NCI-H1105 treated with DMSO at 0.1 percent for 48 hours (cell line): ENCODE measurements at regions not wholly inside any gene's neighbourhood (a gene's known extent, or its start where the extent isn't known, plus 50 kb on each side); places are given as distances from the start of the nearest gene placed in this dataset.
A peak's percentile ranks its signal among the peaks of the same experiment; 100 is the strongest.
"Not testable (repeated sequence)": the region's sequence is repeated elsewhere in the genome, so short reads cannot be mapped to it uniquely, and the experiment has no call there.

Experiments used
- DNase-seq: peaks from one replicate; lab custom pipeline; 2025; lab: John Stamatoyannopoulos, UW

DNA sequence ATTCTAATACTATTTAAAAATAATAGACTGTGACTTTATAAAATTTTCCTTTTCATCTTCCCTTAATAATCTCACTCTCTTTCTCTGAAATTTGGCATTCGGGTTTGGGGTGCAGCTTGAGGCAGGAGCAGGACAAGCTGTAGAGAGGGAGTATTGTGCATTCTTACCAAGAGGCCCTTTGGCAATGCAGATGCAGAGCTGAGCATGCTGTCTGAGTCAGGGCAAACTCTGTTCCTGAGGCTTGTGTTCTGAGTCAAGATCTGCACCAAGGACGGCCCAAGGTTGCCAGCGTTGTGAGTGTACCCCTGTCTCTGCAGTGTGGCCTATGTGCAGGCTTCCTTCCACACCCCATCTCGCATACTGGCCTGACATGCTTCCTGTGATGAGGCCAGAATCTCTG lies 343.8 kb upstream of the FRG2C start:
- DNase-seq, result no peak

DNA sequence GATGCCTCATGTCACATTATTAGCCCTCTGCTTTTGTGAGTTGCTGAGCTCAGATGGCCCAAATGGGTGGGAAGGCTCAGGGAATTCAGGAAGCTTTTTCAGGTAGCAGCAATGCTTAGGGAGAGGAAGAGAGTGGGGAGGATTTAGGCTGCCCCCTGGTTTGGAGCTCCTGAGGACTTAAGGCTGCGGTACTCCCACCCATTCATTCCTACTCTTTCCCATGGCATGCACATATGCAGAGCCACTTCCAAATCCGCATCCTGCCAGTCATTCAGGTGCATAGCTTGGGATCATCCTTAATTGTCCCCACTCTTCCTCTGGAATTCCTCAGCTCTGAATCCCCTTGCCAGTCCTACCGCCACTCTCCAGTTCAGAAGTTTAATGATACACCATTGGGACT lies 343.1 kb upstream of the FRG2C start:
- no peak for DNase-seq

DNA sequence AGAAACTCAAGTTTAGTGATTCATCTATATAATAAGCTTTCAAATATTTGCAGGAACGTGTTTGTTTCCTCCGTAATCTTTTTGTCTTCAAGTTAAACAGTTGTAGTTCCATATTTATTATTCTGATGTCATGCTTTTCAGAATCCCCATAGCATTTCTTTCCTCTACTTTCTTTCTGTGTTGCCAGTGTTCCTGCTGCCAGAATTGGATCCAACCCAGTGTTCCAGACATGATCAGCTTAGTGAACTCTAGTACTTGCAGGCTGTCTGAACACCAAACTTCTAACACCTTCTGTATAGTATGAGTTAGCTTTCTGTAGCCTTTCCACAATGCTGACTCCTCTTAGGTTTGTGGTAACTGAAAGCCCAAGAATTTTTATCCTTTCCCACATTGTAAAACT lies 340.2 kb upstream of the FRG2C start:
- not testable (repeated sequence) for DNase-seq

DNA sequence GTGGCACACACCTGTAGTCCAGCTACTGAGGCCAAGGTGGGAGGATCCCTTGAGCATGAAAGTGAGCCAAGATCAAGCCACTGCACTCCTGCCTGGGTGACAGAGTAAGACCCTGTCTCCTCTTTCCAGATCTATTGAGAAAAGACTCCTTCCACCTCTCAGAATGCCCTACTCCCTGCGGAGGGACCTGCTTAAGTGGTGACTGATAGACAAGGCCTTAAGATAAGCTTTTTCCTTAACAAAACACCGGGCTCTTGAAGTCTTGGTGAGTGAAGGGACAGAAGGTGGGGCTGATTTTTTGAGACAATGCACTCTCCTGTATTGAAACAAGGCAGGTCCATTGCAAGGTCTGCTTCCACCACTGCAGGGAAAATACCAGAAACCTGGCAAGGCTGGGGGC lies 338.4 kb upstream of the FRG2C start:
- no peak for DNase-seq

DNA sequence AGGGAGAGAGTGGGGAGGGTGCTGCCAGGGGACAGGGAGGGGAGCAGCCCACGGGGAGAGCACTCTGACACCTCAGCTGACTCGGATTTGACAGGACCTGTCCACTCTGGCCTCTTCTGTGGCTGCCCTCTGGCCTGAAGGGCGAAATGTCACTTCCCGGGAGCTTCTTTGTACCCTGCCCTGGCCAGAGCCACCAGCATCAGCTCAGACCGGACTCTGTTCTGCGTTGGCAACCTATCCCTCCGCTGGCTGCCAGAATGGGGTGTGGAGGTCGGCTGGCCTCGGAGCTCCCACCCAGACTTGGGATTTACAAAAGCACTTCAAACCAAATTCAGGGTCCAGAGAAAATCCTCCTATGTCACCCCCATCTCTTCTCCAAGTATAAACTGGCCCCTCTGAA lies 336.7 kb upstream of the FRG2C start:
- no peak for DNase-seq

DNA sequence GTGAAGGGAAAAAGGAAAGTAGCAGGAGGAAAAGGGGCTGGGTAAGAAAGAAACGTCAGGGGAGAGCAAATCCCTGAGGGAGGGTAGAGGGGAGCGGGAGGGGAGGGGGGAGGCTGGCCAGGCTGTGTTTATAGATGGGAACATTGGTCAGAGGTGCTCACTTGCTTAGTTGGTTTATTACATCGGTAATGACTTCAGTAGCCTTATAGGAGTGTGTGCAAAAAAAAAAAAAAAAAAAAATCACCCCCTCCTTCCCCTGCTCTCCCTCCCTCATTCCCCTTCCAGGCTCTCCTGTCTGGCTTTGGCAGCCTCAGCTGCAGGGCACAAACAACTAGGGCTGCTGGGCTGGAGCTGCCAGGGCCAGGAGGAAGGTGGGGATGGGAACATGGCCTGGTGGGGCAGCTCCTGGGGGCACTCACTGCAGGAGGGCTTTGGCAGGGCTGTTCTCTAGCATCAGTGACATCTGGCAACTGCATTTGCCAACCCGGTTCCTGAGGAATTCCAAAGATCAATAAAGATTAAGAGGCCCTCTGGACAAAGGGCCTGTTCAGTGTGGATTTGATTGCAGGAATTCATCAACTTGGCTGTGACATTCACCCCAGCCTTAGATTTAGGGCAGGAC lies 334.5 kb upstream of the FRG2C start:
- no peak for DNase-seq

DNA sequence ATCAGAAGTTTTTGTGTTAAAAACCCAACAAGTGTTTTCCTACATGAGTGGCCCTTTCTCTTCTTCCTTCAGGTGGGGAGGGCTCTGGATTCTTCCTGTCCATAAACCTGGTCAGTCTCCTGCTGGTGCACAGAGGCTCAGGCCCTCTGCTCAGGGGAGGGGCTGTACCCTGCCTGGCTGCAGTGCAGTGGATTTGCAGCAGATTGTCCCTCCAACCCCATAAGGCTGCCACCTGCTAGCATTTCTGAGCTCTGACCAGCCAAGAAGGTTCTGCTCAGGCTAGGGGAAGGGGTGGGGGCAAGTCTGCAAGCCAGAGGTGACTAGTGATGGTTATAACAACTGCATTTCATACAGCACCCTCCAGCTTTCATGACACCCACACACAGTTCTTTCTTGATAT lies 333.7 kb upstream of the FRG2C start:
- DNase-seq, result not testable (repeated sequence)

DNA sequence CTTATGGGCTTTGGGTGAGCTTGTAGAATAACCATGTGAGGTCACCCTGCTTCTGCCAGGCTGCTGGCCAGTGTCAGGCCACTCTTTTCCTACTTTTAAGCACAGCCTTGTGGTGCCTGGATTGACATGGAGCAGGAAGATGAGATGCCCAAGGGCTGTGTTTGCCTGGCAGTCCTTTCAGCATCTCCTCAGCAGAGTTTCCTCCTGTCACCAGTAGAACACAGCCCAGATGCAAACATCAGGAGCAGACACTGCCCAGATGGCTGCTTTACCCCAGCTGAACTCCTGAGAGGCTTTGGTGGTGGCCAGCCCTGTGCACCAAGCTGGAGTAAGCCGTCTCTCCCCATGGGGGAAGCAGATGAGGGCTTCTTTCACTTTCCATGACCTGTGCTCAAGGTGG lies 332.0 kb upstream of the FRG2C start:
- DNase-seq, result not testable (repeated sequence)

DNA sequence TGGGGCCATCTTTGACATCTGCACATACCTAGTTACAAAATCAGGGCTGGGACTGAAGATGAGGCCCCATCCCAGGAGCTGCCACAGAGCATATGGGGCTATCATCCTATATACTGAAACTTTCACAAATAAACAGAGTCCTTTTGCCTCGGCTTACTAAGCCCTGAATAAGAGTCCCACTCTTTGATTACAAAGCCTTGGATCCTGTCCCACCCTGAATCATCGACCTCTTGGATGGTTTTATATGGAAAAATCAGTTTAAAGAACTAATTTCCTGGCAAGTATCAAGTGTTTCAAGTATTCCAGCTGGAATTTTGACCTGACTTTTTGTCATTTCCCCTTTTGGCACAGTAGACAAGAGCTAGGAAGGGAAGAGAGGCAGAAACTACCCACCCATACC lies 331.3 kb upstream of the FRG2C start:
- DNase-seq, result no peak

DNA sequence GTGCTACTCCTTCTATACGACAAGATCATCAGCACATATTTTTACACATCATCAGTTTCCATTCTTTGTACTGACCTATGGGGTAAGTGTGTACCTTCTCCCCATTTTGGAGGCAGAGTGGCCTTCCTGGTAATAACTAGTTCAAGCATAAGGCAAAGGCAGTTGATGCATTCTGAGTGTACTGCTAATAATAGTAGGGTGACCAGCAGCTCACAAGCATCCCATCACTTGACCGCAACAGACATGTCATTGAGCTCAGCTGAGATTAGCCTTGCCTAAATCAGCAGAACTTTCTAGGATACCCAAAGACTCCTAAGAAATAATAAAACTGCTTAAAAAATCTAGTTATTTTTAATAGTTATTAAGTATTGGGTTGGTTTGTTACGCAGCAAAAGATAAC lies 329.8 kb upstream of the FRG2C start:
- no peak for DNase-seq

DNA sequence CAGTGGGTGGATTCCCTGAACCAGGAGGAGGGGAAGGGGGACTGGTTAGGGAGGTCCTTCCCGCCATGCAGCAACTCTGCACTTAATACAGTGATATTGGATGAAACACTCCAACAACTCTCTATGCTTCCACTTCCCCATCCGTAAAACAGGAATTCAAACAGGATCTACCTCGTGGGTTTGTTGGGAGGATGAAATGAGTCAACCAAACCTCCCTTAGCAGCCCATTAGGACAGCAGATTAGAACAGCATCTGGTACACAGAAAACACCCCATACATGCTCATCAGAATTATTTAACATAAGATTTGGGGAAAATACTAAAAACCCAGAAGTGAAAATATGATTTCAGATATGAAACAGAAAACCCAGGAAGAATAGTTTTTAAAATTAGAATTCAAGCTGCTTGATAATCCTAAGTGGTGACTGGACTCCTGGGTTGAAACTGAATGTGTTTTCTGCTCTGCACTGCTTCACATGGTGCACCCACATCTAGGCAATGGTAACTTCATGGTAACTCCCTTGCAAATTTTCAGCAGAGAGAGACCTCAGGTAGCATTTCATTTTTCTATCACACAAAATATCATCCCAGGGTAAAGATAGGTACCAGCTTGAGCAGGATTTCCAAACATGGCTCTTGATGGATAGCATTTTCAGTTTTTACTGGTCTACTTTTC lies 326.8 kb upstream of the FRG2C start:
- DNase-seq, result no peak

DNA sequence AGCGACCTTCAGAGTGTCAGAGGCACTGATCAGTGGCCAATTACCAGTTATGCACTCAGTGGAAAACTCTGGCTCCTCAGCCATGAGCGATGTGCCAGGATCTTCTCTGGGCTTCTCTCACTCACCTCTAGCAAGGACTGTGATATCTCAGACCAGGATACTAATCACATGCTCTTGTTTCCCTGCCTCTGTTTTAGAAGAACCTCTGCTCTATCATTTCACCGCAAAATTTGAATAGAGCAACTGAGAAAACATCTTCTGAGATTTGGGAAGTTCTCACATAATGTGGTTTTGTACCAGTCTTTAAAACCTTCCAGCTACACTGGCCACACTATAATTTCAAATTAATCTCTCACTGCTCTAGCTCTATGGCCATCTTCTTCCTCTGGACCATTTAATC lies 325.8 kb upstream of the FRG2C start:
- DNase-seq, result no peak

DNA sequence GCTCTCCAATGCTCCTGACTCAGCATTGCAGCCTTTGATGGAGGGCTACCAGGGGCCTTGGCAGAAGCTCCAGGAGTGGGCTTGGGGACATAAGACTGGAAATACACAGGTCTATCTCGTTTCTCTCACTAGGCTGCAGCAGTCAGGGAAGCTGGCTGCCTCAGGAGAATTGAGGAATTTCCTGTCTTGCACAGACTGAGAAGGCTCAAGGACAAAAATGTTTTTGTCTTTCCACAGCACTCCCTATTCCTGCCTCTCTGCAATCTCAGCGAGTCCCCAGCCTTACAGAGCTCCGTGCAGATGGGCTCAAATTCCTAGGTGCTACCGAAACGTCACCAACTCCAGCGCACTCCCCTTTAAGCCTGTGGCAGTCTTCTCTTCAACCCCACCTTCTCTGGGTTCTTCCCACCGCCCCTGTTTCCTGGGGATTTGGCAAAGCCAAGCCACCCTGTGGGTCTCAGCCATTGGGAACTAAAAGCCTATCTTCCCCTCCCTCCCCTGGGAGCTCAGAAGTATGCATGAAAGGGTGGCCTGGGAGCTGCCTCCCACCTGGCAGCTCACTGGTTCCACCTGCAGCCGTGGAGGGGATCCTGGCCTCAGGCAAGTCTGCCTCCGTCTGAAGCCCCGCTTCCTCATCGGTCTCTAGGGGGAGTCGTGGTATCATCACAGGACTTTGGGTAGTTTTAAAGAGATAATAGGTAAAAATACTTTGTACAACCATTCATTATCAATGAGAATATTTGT lies 322.6 kb upstream of the FRG2C start:
- DNase-seq, result no peak

DNA sequence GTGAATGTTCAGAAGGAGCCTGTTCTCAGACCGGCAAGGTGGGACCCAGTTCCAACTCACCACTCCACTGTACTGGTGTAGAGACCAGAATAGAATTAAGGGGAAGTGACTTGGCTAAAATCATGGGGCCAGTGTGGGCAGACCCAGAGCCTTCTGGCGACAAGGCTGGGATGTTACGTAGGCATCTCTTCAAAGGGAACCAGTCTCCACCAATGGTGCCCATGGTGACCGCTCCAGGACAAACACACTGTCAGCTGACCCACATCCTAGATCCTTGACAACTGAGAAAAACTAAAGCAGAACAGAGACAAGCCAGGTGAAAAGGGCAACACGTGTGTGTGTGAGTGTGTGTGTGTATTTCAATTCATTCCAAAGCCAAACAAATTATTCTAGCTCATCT lies 321.7 kb upstream of the FRG2C start:
- DNase-seq, result no peak

DNA sequence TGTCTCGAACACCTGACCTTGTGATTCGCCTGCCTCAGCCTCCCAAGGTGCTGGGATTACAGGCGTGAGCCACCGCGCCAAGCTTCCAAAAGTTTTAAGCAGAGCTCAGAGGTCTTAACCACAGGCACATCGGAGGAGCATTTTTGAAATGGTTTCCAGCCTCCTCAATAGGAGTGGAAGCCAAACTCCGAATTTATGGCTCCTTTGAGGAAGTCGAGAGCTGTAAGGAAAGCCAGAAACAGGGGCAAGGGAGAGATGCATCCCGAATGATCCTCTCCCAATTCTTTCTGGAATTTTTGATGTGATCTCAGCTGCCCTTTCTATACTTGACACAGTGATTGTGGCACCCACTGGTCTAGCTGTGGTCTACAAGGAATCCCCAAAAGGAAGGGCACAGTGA lies 313.6 kb upstream of the FRG2C start:
- DNase-seq, result not testable (repeated sequence)

DNA sequence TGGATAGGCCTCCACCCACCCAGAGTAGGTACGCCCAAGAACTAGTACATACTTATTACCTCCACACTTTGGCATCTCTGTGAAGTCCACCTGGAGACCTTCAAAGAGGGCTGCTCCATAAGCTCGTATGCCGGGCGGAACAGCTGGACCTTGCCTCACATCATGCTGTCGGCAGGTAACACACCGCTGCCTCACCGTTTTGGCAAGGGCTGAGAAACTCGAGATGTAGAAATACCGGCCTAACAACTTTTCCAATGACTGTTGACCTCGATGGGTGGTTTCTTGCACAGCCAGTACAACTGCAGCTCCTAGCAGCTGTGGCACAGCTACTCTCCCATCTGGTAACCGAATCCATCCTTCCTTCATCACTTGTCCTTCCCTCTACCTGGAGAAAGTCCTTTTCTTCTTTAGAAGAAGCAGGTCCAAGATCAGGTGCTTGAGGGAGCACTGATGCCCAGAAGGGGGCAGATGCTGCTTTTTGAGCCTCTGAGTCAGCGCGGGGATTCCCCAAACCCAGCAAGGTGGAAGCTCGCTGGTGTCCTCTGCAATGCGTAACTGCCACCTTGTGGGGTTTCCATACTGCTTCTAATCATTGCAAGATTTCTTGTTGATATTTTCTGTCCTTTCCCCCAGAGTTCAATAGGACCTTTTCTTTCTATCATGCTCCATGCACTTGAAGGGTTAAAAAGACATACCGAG lies 301.9 kb upstream of the FRG2C start:
- peak; percentile 0 for DNase-seq

DNA sequence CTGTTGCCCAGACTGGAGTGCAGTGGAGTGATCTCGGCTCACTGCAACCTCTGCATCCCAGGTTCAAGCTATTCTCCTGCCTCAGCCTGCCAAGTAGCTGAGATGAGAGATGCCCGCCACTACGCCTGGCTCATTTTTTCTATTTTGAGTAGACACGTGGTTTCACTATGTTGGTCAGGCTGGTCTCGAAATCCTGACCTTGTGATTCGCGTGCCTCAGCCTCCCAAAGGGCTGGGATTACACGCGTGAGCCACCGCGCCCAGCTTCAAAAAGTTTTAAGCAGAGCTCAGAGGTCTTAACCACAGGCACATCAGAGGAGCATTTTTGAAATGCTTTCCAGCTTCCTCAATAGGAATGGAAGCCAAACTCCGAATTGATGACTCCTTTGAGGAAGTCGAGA lies 291.2 kb upstream of the FRG2C start:
- not testable (repeated sequence) for DNase-seq

DNA sequence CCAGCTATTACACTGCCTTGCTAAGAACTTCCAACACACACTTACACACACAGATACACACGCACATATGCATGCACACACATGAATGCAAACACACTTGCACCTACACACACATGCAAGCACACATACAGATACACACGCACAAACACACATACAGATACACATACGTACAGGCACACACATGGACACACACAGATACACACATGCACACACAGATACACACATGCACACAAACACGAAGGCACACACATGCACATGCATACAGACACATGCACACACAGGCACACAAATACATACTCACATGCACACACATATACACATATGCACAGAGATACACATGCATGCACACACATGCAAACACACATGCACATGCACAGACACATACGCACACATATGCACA lies 284.3 kb upstream of the FRG2C start:
- DNase-seq, result not testable (repeated sequence)

DNA sequence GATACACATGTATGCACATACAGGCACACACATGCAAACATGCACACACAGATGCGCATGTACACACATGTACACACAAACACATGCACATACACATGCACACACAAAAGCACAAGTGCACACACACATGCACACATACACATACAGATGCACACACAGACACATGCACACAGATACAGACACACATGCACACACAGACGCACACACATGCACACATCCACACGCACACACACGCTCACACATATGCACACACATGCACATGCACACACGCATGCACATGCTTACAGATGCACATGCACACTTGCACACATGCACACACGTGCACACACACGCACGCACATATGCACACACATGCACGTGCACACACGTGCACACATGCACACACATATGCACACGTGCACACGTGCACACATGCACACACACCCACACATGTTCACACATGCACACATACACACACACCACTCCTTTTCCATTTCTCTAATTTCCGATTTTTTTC lies 283.8 kb upstream of the FRG2C start:
- no peak for DNase-seq

DNA sequence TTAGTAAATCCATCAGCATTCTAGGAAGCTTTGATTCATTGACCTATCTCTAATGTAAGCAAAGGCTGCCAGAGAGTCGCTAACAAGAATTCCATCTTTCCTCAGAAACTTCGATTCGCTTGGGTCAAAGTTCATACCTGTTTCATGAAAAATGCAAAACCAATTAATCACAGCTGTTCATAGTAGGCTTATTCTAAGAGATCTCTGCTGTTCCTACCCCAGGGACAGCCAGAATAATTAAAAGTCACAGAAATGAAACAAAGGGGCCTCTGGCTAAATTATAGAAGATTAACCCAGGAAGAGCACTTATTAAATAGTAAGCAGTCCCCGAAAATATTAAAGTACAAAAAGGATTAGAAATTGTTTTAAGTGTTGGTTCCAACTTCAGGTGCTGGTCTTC lies 280.1 kb upstream of the FRG2C start:
- not testable (repeated sequence) for DNase-seq

DNA sequence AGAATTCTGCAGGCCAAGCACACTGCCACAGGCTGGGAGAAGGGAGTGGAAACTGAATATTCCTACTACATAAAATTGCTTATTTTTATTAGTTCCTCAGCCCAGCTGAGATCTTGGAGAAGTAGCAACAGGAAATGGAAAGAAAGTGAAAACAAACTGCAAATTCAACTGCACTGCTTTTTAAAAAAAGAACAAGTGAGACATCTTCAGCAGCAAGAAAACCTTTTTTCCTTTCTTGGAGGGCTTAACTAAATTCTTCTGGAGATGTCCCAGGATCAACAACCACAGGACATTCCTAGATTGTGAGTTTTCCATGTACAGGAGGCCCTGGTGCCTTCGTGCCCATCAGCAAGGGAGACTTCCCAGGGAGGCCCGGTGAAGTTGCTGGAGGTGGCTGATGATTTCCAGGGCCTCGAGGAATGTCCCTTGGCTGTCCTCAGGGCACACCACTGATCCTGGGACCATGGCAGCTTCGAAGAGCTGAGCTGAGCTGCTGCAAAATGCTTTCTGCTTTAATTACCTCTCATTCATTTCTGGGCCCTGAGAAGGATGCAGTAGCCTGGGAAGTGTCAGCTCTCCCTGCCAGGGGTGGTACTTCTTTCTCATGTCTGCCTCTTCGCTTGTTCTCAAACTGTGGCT lies 275.5 kb upstream of the FRG2C start:
- DNase-seq, result not testable (repeated sequence)

DNA sequence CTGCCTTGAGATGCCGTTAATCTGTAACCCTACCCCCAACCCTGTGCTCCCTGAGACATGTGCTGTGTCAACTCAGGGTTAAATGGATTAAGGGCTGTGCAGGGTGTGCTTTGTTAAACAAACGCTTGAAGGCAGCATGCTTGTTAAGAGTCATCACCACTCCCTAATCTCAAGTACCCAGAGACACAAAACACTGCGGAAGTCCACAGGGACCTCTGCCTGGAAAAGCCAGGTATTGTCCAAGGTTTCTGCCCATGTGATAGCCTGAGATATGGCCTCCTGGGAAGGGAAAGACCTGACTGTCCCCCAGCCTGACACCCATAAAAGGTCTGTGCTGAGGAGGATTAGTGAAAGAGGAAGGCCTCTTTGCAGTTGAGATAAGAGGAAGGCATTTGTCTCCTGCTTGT lies 270.8 kb upstream of the FRG2C start:
- not testable (repeated sequence) for DNase-seq
